ENCODE measurements at regions not wholly inside any gene's neighbourhood (a gene's known extent, or its start where the extent isn't known, plus 50 kb on each side); places are given as distances from the start of the nearest gene placed in this dataset.

DNA sequence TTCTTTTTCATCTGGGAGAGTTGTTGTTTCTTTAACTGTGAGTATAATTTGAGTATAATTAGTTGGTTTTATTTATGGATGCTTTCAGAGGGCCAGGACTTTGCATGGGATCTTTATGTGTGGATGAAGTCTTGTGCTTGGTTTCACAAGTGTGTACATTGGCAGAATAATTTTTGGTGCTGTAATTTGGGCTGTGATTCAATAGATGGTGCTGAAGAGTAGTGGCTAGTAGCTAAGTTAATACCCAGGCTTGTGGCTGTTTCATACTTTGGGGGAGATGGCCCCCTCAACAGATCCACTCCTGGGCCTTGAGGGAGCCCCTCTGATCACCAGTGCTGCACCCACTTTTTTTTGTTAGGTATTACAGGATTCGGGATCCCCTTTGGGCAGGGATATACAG, 1142.4 kb downstream of the SLITRK1 start:
- H3K9me3 Mint-ChIP-seq: peaks cover 11 to 57% (median 34%) of the 10 kb centered on the region in 6 donors
- no peak overlapping the region for H3K4me3 Mint-ChIP-seq
- no peaks in the 10 kb centered on the region for H3K4me1 Mint-ChIP-seq
- H3K36me3 Mint-ChIP-seq: peaks cover 0 to 4% (median 0%) of the 10 kb centered on the region in 3 donors
- no peak overlapping the region for H3K27ac Mint-ChIP-seq
- no peak for DNase-seq
- H3K27me3 Mint-ChIP-seq (ENCODE audit: low read depth in 3 of 3): peaks cover 0 to 3% (median 0%) of the 10 kb centered on the region in 3 donors

DNA sequence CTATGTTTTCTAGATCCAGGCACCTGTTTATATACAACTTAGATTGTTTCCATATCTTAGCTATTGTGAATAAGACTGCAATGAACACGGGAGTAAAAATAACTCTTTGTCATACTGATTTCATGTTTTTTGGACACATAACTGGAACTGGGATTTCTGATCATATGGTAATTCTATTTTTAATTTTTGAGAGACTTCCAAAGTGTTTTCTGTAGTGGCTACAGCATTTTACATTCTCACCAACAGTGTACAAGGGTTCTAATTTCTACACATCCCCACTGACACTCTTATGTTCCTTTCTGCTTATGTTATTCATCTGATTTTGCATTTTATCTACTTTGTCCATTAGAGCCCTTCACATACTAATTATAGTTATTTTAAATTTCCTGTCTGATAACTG, 1152.9 kb downstream of the SLITRK1 start:
- Mint-ChIP-seq H3K4me3 (no peak overlapping the region), H3K27me3 (ENCODE audit: low read depth in 3 of 3) (no peaks in the 10 kb centered on the region), H3K27ac (no peak overlapping the region), H3K9me3 (peaks cover 5 to 29% (median 18%) of the 10 kb centered on the region in 6 donors), H3K4me1 (no peaks in the 10 kb centered on the region), H3K36me3 (no peaks in the 10 kb centered on the region)
- no peak for DNase-seq

DNA sequence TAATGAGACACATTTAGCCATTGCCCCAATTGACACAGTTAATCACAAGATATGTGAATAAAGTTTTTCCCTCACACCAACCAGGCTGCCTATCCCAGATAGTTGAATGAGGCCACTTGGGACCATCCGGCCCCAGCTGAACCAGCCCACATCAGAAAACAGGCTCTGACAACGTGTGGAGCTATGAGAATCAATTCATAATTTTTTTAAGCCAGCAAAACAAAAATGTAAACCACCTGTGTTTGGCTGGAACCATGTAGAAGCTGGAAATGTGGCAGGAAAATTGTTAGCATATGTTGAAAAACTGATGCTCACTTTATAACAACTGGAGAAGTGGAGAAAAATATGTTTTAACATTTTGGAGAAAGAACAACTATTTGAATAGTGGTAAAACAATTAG, 1161.3 kb downstream of the SLITRK1 start:
- no peak for DNase-seq
- Mint-ChIP-seq H3K4me1 (no peaks in the 10 kb centered on the region), H3K27me3 (ENCODE audit: low read depth in 3 of 3) (peaks cover 0 to 1% (median 0%) of the 10 kb centered on the region in 3 donors), H3K4me3 (no peak overlapping the region), H3K9me3 (peaks cover 0 to 14% (median 6%) of the 10 kb centered on the region in 6 donors), H3K27ac (no peak overlapping the region), H3K36me3 (no peaks in the 10 kb centered on the region)

DNA sequence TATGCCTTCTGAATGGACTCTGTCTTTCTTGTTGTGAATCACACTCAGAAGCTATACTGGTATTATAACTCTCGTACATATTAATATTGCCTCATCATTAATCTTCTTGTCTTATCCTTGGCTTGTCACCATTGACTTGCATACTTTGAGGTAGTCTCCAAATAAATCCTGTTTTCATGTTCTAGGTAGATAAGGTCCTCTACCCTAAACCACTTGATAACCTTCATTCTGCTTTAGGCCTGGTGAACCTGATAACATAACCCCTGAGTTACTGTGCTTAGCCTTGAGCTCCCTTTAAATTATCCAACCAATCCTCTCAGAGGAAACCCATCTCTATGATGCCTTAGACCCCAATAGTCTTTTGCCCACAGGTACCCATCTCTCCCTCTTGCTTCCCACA, 1162.3 kb downstream of the SLITRK1 start:
- no peak overlapping the region for H3K4me3 Mint-ChIP-seq
- H3K36me3 Mint-ChIP-seq: no peaks in the 10 kb centered on the region
- DNase-seq: no peak
- peaks cover 0 to 1% (median 0%) of the 10 kb centered on the region in 3 donors for H3K27me3 Mint-ChIP-seq (ENCODE audit: low read depth in 3 of 3)
- H3K27ac Mint-ChIP-seq: no peak overlapping the region
- no peaks in the 10 kb centered on the region for H3K4me1 Mint-ChIP-seq
- peaks cover 0 to 19% (median 6%) of the 10 kb centered on the region in 6 donors for H3K9me3 Mint-ChIP-seq

DNA sequence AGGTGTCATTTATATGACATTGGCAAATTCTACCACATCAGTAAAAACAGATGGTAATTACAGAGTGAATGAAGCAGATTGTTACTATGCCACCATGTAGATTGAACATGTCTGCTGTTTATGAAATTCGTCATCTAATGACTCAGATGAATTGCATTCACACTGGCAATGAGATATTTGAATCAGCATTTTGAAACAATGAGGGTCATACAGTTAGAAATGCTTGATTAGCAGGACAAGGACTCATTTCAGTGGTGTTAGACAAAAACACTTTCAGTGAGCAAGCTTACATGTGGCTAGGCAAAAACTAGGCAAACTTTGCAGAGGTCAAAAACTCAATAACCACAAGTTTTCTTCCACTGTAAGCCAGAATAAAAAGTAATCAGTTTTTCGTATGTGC, 1165.0 kb downstream of the SLITRK1 start:
- no peak for DNase-seq
- Mint-ChIP-seq H3K36me3 (no peaks in the 10 kb centered on the region), H3K9me3 (peaks cover 0 to 24% (median 7%) of the 10 kb centered on the region in 6 donors), H3K27ac (no peak overlapping the region), H3K4me1 (no peaks in the 10 kb centered on the region), H3K4me3 (no peak overlapping the region), H3K27me3 (ENCODE audit: low read depth in 3 of 3) (no peaks in the 10 kb centered on the region)

DNA sequence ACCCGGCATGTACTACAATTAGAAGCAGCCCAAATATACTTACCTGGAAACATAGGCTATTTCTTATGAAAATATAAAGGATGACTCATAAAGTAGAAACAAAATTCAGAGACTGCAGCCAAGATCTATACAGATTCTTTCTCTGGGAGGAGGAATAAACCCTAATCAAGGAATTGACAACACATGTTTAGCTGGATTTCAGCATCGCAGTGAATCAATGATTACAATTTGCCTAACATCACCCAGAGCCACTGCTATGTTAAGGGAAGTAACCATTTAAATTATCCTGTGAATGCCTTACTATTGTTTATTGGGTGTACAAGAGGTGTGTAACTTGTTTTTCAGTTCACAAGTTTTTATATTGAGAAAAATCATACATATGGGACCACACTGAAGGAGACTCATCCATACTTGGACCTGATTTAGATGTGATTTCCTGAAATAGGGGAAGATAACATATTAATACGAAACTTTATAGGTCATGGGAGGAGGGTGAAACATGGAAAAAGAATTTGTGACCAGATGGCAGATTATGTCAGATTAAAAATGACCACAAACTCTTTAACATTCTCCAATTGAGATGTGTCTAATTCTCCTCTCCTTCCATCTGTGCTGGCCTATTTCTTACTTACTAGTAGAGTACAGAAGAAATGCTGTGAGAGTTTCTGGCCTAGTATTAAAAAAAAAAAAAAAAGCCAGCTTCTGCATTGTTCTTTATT, 1168.4 kb downstream of the SLITRK1 start:
- no peaks in the 10 kb centered on the region for H3K36me3 Mint-ChIP-seq
- H3K27ac Mint-ChIP-seq: no peak overlapping the region
- H3K4me3 Mint-ChIP-seq: no peak overlapping the region
- peaks cover 0 to 21% (median 9%) of the 10 kb centered on the region in 6 donors for H3K9me3 Mint-ChIP-seq
- no peaks in the 10 kb centered on the region for H3K4me1 Mint-ChIP-seq
- H3K27me3 Mint-ChIP-seq (ENCODE audit: low read depth in 3 of 3): no peaks in the 10 kb centered on the region
- DNase-seq: no peak

DNA sequence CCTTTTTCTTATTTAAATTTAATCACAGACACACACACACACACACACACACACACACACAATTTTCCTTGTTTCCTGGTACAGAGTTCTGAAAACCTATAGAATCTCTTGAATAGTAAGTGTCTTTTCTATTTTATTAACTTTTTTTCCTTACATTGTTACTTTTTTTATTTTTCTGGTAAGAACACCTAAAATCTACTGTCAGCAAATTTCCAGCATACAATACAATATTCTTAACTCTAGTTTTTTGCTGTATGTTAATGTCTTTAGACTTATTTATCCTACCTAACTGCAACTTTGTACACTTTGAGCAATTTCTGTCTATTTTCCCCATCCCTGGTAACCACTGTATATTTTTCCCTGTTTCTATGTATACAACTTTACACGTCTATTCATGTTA, 1179.8 kb downstream of the SLITRK1 start:
- Mint-ChIP-seq H3K4me3 (no peak overlapping the region), H3K27me3 (ENCODE audit: low read depth in 3 of 3) (peaks cover 0 to 3% (median 2%) of the 10 kb centered on the region in 3 donors), H3K4me1 (no peaks in the 10 kb centered on the region), H3K27ac (no peak overlapping the region), H3K36me3 (no peaks in the 10 kb centered on the region), H3K9me3 (peaks cover 2 to 18% (median 13%) of the 10 kb centered on the region in 6 donors)
- DNase-seq: no peak

DNA sequence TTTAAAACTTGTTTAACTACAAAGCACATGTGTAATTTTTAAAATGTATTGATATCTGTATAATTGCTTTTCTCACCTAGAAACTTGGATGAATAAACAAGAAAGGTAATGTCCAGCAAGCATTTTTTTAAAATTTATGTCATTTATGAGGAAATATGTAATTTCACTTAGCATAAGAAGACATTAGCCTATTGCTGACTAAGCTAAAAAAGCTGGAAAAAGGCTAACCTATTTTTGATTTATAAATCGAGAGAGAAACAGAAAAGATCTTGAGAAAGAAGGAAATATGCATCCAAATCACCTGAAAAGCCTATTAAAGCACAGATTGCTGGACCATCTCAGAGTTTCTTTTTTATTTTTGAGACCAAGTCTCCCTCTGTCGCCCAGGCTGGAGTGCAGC, 1181.3 kb downstream of the SLITRK1 start:
- H3K27me3 Mint-ChIP-seq (ENCODE audit: low read depth in 3 of 3): peaks cover 0 to 3% (median 2%) of the 10 kb centered on the region in 3 donors
- no peak overlapping the region for H3K27ac Mint-ChIP-seq
- no peaks in the 10 kb centered on the region for H3K36me3 Mint-ChIP-seq
- no peak for DNase-seq
- H3K4me3 Mint-ChIP-seq: no peak overlapping the region
- no peaks in the 10 kb centered on the region for H3K4me1 Mint-ChIP-seq
- peaks cover 0 to 14% (median 7%) of the 10 kb centered on the region in 6 donors for H3K9me3 Mint-ChIP-seq

DNA sequence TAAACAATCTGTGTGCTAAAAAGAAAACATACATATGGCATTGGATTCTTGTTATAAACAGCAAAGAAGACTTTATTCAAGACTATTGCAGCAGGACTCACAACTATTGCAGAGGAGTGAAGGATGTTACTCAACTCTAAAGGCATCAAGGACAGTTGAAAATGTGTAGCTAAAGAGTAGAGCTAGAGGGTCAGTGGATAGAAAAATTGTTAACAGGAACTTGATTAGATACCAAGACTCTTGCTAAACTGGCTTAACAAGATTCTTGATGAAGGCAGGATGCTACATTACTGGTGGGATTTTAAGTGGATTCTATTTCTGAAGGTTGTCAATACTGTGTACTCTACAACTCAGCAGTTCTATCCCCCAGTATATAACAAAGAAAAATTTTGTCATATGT, 1183.3 kb downstream of the SLITRK1 start:
- Mint-ChIP-seq H3K36me3 (no peaks in the 10 kb centered on the region), H3K4me3 (no peak overlapping the region), H3K4me1 (no peaks in the 10 kb centered on the region), H3K27me3 (ENCODE audit: low read depth in 3 of 3) (peaks cover 0 to 2% (median 2%) of the 10 kb centered on the region in 3 donors), H3K9me3 (peaks cover 0 to 14% (median 7%) of the 10 kb centered on the region in 6 donors), H3K27ac (no peak overlapping the region)
- no peak for DNase-seq

DNA sequence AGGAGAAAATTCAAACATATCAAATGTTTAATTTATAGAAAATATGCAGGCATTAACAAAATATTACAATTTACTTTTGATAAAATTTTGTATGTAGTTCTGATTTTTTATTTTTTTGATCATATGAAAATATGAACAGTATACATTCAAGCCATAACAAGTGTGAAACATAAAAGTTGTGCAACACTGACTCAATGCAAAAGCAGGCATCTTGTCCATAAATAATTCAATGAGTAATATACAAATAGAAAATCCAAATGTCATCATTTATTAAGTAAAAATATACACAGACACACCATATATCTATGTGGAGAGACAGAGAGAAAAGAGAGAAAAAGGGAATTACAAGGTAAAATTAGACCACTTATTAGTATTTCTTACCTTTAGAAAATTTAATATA, 1183.9 kb downstream of the SLITRK1 start:
- Mint-ChIP-seq H3K27me3 (ENCODE audit: low read depth in 3 of 3) (peaks cover 0 to 2% (median 2%) of the 10 kb centered on the region in 3 donors), H3K36me3 (no peaks in the 10 kb centered on the region), H3K4me1 (no peaks in the 10 kb centered on the region), H3K27ac (no peak overlapping the region), H3K9me3 (peaks cover 0 to 14% (median 6%) of the 10 kb centered on the region in 6 donors), H3K4me3 (no peak overlapping the region)
- DNase-seq: no peak

DNA sequence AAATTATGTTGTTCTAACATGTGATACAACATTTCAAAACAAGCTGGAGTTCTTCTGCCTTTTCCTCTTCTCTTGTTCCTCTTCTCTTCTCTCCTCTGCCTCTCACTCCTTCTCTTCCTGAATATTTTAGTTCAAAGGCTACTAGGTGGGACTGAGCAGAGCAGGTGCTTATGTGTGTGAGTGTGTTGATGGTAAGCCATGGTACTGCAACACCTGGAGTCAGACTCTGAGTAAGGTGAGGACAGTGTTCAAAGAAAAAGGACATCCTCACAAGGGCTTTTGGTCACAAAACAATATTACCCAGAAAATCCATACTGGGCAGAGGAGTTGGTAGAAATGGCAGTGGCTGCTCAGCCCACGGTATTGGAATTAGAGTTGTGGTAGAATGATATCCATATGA, 1188.7 kb downstream of the SLITRK1 start:
- DNase-seq: no peak
- Mint-ChIP-seq H3K27me3 (ENCODE audit: low read depth in 3 of 3) (no peaks in the 10 kb centered on the region), H3K36me3 (no peaks in the 10 kb centered on the region), H3K9me3 (peaks cover 0 to 2% (median 0%) of the 10 kb centered on the region in 6 donors), H3K4me1 (peaks cover 10 to 12% of the 10 kb centered on the region in 2 donors), H3K4me3 (no peak overlapping the region), H3K27ac (no peak overlapping the region)

DNA sequence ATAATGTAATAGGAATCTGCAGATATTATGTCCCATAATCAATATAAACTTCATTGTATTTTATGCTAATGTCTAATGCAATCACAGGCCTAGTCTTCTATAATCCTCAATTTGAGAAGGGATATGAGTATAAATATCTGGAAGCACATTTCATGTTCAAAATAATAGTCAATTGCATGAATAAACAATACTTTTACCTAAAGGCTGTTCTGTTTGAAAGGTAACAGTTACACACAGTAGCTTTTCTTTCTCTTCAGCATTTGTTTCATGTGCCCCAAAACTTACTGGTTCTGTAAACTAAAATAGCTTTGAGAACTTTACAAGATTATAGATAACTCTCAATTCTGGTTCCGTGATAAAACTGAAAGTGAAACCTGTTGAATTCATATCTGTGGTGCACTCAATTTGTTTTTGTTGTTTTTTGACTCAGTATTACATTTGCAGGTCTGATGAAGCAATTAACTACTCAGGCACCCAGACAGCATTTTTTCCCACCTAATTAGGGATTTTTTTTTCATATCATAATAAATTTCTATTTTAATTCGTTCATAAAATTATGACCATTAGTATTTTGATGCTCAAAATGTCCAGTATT, 1193.8 kb downstream of the SLITRK1 start:
- peaks cover 0 to 4% (median 0%) of the 10 kb centered on the region in 6 donors for H3K9me3 Mint-ChIP-seq
- H3K27ac Mint-ChIP-seq: peak overlapping the region; percentile 8 to 89 (median 68)
- H3K27me3 Mint-ChIP-seq (ENCODE audit: low read depth in 3 of 3): peaks cover 0 to 2% (median 0%) of the 10 kb centered on the region in 3 donors
- H3K4me1 Mint-ChIP-seq: peaks cover 18 to 29% of the 10 kb centered on the region in 2 donors
- no peaks in the 10 kb centered on the region for H3K36me3 Mint-ChIP-seq
- peak overlapping the region; percentile 70 to 84 (median 73) for H3K4me3 Mint-ChIP-seq
- peak in 2 of 3 donors; percentile 8 to 35 for DNase-seq

DNA sequence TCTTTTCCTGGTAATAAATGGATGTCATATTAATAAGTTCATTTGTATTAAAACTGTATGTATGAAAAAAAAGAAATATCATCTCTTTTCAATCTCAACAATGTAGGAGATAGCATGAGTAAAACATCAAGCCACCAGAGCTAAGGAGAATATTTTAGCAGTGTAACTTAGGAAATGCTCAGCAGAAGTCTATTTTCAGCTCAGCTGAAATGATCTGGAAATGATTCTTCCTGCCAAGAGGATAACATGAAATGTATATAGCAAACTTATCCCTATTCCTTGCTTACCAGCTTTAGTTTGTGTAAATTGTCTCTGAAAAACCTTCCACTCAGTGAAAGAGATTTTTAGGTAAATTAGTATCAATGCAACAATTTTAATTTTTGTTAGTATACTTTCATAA, 1194.4 kb downstream of the SLITRK1 start:
- no peaks in the 10 kb centered on the region for H3K36me3 Mint-ChIP-seq
- H3K4me1 Mint-ChIP-seq: peaks cover 18 to 29% of the 10 kb centered on the region in 2 donors
- H3K4me3 Mint-ChIP-seq: peak overlapping the region; percentile 70 to 84 (median 73)

DNA sequence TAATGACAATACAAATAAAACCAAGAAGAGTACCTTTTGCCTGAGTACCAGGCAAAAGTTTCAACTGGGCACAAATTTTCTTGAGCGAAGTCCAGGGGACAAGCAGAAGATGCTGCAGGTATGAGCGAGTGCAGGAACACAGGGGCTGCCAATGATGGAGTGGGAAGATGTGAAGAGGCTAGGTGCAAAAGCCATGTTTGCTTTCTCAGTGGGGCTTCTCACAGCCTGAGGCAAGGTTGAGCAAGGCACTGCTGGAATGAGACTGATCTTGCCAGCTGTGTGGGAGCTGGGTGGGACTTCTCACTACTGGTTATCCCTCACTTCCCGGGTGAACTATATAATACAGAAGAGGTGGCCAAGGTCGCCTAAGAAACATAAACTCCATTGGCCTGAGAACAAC, 1200.7 kb downstream of the SLITRK1 start:
- Mint-ChIP-seq H3K27me3 (ENCODE audit: low read depth in 3 of 3) (peaks cover 0 to 4% (median 0%) of the 10 kb centered on the region in 3 donors), H3K27ac (no peak overlapping the region), H3K4me3 (no peak overlapping the region), H3K4me1 (no peaks in the 10 kb centered on the region), H3K9me3 (peaks cover 9 to 20% (median 12%) of the 10 kb centered on the region in 6 donors), H3K36me3 (peaks cover 0 to 4% (median 0%) of the 10 kb centered on the region in 3 donors)
- DNase-seq: no peak

More for the DNA sequence above, 1194.4 kb downstream of the SLITRK1 start:
- Mint-ChIP-seq H3K9me3 (peaks cover 0 to 10% (median 0%) of the 10 kb centered on the region in 6 donors), H3K27me3 (ENCODE audit: low read depth in 3 of 3) (peaks cover 0 to 2% (median 0%) of the 10 kb centered on the region in 3 donors), H3K27ac (peak overlapping the region; percentile 8 to 89 (median 68))
- no peak for DNase-seq

All from immature natural killer cell (primary cell).